HG03108 (cell line): ENCODE measurements at regions not wholly inside any gene's neighbourhood (a gene's known extent, or its start where the extent isn't known, plus 50 kb on each side); places are given as distances from the start of the nearest gene placed in this dataset.

Experiments used
- ATAC-seq: cut with Tn5 transposase; IDR thresholded peaks from one replicate; pipeline ENCODE4 v1.9.1; 2021; ENCODE audit warnings: moderate library complexity; ENCODE audit not compliant: unreplicated experiment

GRCh38 chr2:39534095-39534711 is 97.1 kb upstream of the MAP4K3 start:
- no peak for ATAC-seq

- ATAC-seq = no peak
These were observed 98.6 kb upstream of the MAP4K3 start for GRCh38 chr2:39535636-39536185.

GRCh38 chr2:39537150-39537549 is 100.1 kb upstream of the MAP4K3 start:
- no peak for ATAC-seq

- ATAC-seq = no peak
These were observed 101.6 kb upstream of the MAP4K3 start for GRCh38 chr2:39538718-39539117.

- no peak for ATAC-seq
These were observed 103.3 kb upstream of the MAP4K3 start for GRCh38 chr2:39540414-39540813.

- ATAC-seq = no peak
These were observed 104.2 kb upstream of the MAP4K3 start for GRCh38 chr2:39541011-39541930.

- ATAC-seq = no peak
These were observed 105.4 kb upstream of the MAP4K3 start for GRCh38 chr2:39542523-39542922.

GRCh38 chr2:39545957-39546356 is 108.9 kb upstream of the MAP4K3 start:
- ATAC-seq = no peak

GRCh38 chr2:39546409-39546808 is 109.3 kb upstream of the MAP4K3 start:
- ATAC-seq = no peak

- ATAC-seq = no peak
These were observed 109.9 kb upstream of the MAP4K3 start for GRCh38 chr2:39546937-39547336.

- no peak for ATAC-seq
These were observed 111.0 kb upstream of the MAP4K3 start for GRCh38 chr2:39547811-39548719.

- ATAC-seq = no peak
These were observed 111.9 kb upstream of the MAP4K3 start for GRCh38 chr2:39549000-39549399.

- ATAC-seq = no peak
These were observed 112.8 kb upstream of the MAP4K3 start for GRCh38 chr2:39549718-39550464.

GRCh38 chr2:39550701-39551285 is 113.7 kb upstream of the MAP4K3 start:
- no peak for ATAC-seq

GRCh38 chr2:39558906-39559305 is 106.8 kb upstream of the TMEM178A start:
- ATAC-seq = no peak

- ATAC-seq = no peak
These were observed 102.1 kb upstream of the TMEM178A start for GRCh38 chr2:39563572-39563971.

- no peak for ATAC-seq
These were observed 98.2 kb upstream of the TMEM178A start for GRCh38 chr2:39567507-39567906.

- no peak for ATAC-seq
These were observed 97.6 kb upstream of the TMEM178A start for GRCh38 chr2:39568116-39568515.

GRCh38 chr2:39568561-39569006 is 97.1 kb upstream of the TMEM178A start:
- no peak for ATAC-seq

- ATAC-seq = no peak
These were observed 95.6 kb upstream of the TMEM178A start for GRCh38 chr2:39570130-39570555.
